ENCODE measurements at regions not wholly inside any gene's neighbourhood (a gene's known extent, or its start where the extent isn't known, plus 50 kb on each side); places are given as distances from the start of the nearest gene placed in this dataset.

- TF ChIP-seq EP300 (IDR thresholded peaks at IDR 0.05) (no peak), POLR2AphosphoS5 (IDR thresholded peaks at IDR 0.05) (no peak)
Measured at GRCh38 chr4:126939401-126939800, 693.4 kb upstream of the INTU start.
